ENCODE measurements at regions not wholly inside any gene's neighbourhood (a gene's known extent, or its start where the extent isn't known, plus 50 kb on each side); places are given as distances from the start of the nearest gene placed in this dataset.

DNA sequence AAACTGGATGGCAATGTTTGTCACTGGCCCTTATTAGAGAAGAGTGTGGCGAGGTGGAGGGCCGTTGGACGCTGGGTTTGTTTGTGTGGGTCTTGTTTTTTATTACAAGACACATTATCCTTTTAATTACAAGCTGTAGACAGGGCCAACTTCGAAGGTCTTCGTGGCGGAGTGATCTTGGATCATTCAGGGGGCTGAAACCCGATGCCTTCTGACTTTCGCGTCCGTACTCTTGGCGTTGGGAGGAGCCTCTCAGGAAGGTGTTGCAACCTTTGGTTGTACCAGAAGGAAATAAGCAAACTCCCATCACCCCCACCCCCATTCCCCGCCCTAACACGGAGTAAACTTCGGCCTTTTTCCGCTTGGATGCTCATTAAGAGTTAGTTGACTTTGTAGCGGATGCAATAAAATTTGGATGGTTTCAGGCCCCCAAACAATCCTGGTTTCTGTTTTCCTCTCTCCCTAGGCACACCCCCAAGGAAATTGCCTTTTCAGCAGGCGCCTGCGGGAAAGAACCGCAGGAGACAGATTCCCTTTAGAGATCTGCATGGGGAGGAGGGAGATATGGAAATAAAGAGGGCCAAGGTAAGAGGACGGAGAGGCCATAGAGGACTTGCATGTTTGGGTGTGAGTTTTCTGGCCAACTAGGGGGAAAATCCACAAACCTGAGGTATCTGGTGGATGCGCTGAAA lies 294.5 kb upstream of the NFE2L3 start:
- H3K9me3 ChIP-seq (ENCODE audit: control insufficient read depth, insufficient read depth, low read length), result peaks cover 7% of the 10 kb centered on the region; the same call in 1 of the 2 replicates
- H3K4me3 ChIP-seq (ENCODE audit: low read depth, low read length), result peak overlapping the region; percentile 52
- TF ChIP-seq, protein P1, sequence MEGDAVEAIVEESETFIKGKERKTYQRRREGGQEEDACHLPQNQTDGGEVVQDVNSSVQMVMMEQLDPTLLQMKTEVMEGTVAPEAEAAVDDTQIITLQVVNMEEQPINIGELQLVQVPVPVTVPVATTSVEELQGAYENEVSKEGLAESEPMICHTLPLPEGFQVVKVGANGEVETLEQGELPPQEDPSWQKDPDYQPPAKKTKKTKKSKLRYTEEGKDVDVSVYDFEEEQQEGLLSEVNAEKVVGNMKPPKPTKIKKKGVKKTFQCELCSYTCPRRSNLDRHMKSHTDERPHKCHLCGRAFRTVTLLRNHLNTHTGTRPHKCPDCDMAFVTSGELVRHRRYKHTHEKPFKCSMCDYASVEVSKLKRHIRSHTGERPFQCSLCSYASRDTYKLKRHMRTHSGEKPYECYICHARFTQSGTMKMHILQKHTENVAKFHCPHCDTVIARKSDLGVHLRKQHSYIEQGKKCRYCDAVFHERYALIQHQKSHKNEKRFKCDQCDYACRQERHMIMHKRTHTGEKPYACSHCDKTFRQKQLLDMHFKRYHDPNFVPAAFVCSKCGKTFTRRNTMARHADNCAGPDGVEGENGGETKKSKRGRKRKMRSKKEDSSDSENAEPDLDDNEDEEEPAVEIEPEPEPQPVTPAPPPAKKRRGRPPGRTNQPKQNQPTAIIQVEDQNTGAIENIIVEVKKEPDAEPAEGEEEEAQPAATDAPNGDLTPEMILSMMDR (IDR thresholded peaks at IDR 0.05; ENCODE audit: low read depth, low read length), result no peak
- peaks cover 8% of the 10 kb centered on the region for H3K27me3 ChIP-seq (ENCODE audit: control insufficient read depth, insufficient read depth, low read length)
- CTCF ChIA-PET, result interaction anchor here (0.5 to 7.2 kb wide), 3 partner anchors 466 to 677 kb away, joined by 4 to 153 read pairs (median 23); a partner anchor contains a TSS
- DNase-seq (ENCODE audit: low read depth, low spot score), result no peak
- POLR2A ChIA-PET, result interaction anchor here (1.1 kb wide), 1 partner anchor 343 kb away, joined by 5 read pairs; the partner anchor contains the start of gene HNRNPA2B1
- peak overlapping the region; percentile 95 for H3K27ac ChIP-seq (ENCODE audit: low read depth, low read length)

DNA sequence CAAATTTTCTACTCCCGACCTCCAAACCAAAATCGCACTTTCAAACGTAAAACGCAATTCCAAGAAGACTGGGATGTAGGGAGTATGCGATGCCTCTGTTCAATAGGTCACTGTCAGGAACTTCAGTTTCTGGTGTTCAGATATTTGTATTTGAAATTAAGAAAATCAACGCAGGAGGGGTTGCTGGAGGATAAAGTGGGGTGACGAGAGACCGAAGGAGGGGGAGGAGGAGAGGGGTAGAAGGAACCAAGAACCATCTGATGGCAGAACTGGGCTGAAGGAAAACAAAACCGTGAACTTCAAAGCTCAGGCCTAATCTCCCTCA lies 293.8 kb upstream of the NFE2L3 start:
- H3K4me3 ChIP-seq (ENCODE audit: low read depth, low read length), result no peak overlapping the region
- ChIA-PET POLR2A (no interaction called here), CTCF (no interaction called here)
- H3K27ac ChIP-seq (ENCODE audit: low read depth, low read length), result no peak overlapping the region
- TF ChIP-seq, protein P1 (IDR thresholded peaks at IDR 0.05; ENCODE audit: low read depth, low read length), result no peak
- H3K27me3 ChIP-seq (ENCODE audit: control insufficient read depth, insufficient read depth, low read length), result peaks cover 8% of the 10 kb centered on the region
- DNase-seq (ENCODE audit: low read depth, low spot score), result no peak
- peaks cover 7% of the 10 kb centered on the region; the same call in 1 of the 2 replicates for H3K9me3 ChIP-seq (ENCODE audit: control insufficient read depth, insufficient read depth, low read length)

GRCh38 chr7:25858525-25859411 lies 293.2 kb upstream of the NFE2L3 start:
- H3K4me3 ChIP-seq (ENCODE audit: low read depth, low read length), result no peak overlapping the region
- H3K9me3 ChIP-seq (ENCODE audit: control insufficient read depth, insufficient read depth, low read length), result peaks cover 7% of the 10 kb centered on the region; the same call in 1 of the 2 replicates
- H3K27ac ChIP-seq (ENCODE audit: low read depth, low read length), result no peak overlapping the region
- peaks cover 14% of the 10 kb centered on the region for H3K27me3 ChIP-seq (ENCODE audit: control insufficient read depth, insufficient read depth, low read length)
- TF ChIP-seq, protein P1 (IDR thresholded peaks at IDR 0.05; ENCODE audit: low read depth, low read length), result no peak
- DNase-seq (ENCODE audit: low read depth, low spot score), result no peak
- ChIA-PET POLR2A (no interaction called here), CTCF (no interaction called here)

GRCh38 chr7:25859412-25860274 lies 292.4 kb upstream of the NFE2L3 start:
- ChIA-PET CTCF (no interaction called here), POLR2A (no interaction called here)
- no peak overlapping the region for H3K4me3 ChIP-seq (ENCODE audit: low read depth, low read length)
- no peak overlapping the region for H3K27ac ChIP-seq (ENCODE audit: low read depth, low read length)
- peaks cover 7% of the 10 kb centered on the region; the same call in 1 of the 2 replicates for H3K9me3 ChIP-seq (ENCODE audit: control insufficient read depth, insufficient read depth, low read length)
- TF ChIP-seq, protein P1 (IDR thresholded peaks at IDR 0.05; ENCODE audit: low read depth, low read length), result no peak
- DNase-seq (ENCODE audit: low read depth, low spot score), result no peak
- H3K27me3 ChIP-seq (ENCODE audit: control insufficient read depth, insufficient read depth, low read length), result peaks cover 18% of the 10 kb centered on the region

All from AG04450 (cell line).